Coronary artery (tissue), 2 donors: ENCODE measurements at regions not wholly inside any gene's neighbourhood (a gene's known extent, or its start where the extent isn't known, plus 50 kb on each side); places are given as distances from the start of the nearest gene placed in this dataset.

Source experiments
- DNase-seq: peaks from one replicate; pipeline ENCODE4 v3.0.0-alpha.2; 2017; ENCODE audit warnings: low spot score
- H3K27ac ChIP-seq, 2 donors: fragments of 200-600 bp; sonication (generic); one replicate each; pipeline ENCODE4 v1.5.1; 2016 to 2019
- H3K4me3 ChIP-seq: fragments of 200-600 bp; sonication (generic); 2 replicates; pipeline ENCODE4 v1.5.1; 2016; ENCODE audit warnings: mild to moderate bottlenecking, moderate library complexity
- CTCF ChIP-seq: fragments of 200-600 bp; sonication (generic); IDR thresholded peaks from one replicate; pipeline ENCODE4 v1.5.1; 2019; ENCODE audit warnings: antibody characterized with exemption

- Histone ChIP-seq H3K27ac (no peak overlapping the region), H3K4me3 (no peak overlapping the region)
- DNase-seq = no peak
- TF ChIP-seq CTCF = no peak
Measured at GRCh38 chr1:81703756-81704463, 96.8 kb upstream of the ADGRL2 start.

- no peak overlapping the region for H3K4me3 ChIP-seq
- no peak overlapping the region for H3K27ac ChIP-seq
- no peak for DNase-seq
- TF ChIP-seq CTCF = no peak
Measured at GRCh38 chr1:81703391-81703755, 97.4 kb upstream of the ADGRL2 start.

- H3K27ac ChIP-seq = no peak overlapping the region
- DNase-seq = no peak
Measured at GRCh38 chr1:81702903-81703302, 97.8 kb upstream of the ADGRL2 start.

GRCh38 chr1:81702079-81702715 lies 98.5 kb upstream of the ADGRL2 start:
- no peak for TF ChIP-seq CTCF
- Histone ChIP-seq H3K27ac (no peak overlapping the region), H3K4me3 (no peak overlapping the region)
- DNase-seq = no peak

More at GRCh38 chr1:81702903-81703302, 97.8 kb upstream of the ADGRL2 start:
- no peak for TF ChIP-seq CTCF
- no peak overlapping the region for H3K4me3 ChIP-seq

- no peak overlapping the region for H3K4me3 ChIP-seq
- no peak overlapping the region for H3K27ac ChIP-seq
- no peak for TF ChIP-seq CTCF
- DNase-seq = no peak
Measured at GRCh38 chr1:81700728-81701470, 99.8 kb upstream of the ADGRL2 start.

GRCh38 chr1:81699234-81699633 lies 101.5 kb upstream of the ADGRL2 start:
- no peak for DNase-seq
- no peak overlapping the region for H3K4me3 ChIP-seq
- TF ChIP-seq CTCF = no peak
- no peak overlapping the region for H3K27ac ChIP-seq
